ENCODE measurements at regions not wholly inside any gene's neighbourhood (a gene's known extent, or its start where the extent isn't known, plus 50 kb on each side); places are given as distances from the start of the nearest gene placed in this dataset.

GRCh38 chr3:28949580-28949979, 331.3 kb upstream of the RBMS3 start (continued):
- TF ChIP-seq ZBTB11 (CRISPR knock-in tag; IDR thresholded peaks at IDR 0.05) (no peak), SUPT20H (IDR thresholded peaks at IDR 0.05; ENCODE audit: borderline replicate concordance, control insufficient read depth, low read depth, low read length) (no peak), RB1 (IDR thresholded peaks at IDR 0.05; ENCODE audit: borderline replicate concordance) (no peak), ATF7 (IDR thresholded peaks at IDR 0.05; ENCODE audit: low read depth) (no peak), IKZF1 (conservative IDR thresholded peaks at IDR 0.05) (no peak)
- TF ChIP-seq, protein P1, sequence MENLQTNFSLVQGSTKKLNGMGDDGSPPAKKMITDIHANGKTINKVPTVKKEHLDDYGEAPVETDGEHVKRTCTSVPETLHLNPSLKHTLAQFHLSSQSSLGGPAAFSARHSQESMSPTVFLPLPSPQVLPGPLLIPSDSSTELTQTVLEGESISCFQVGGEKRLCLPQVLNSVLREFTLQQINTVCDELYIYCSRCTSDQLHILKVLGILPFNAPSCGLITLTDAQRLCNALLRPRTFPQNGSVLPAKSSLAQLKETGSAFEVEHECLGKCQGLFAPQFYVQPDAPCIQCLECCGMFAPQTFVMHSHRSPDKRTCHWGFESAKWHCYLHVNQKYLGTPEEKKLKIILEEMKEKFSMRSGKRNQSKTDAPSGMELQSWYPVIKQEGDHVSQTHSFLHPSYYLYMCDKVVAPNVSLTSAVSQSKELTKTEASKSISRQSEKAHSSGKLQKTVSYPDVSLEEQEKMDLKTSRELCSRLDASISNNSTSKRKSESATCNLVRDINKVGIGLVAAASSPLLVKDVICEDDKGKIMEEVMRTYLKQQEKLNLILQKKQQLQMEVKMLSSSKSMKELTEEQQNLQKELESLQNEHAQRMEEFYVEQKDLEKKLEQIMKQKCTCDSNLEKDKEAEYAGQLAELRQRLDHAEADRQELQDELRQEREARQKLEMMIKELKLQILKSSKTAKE (IDR thresholded peaks at IDR 0.05; ENCODE audit: low read depth, poor library complexity, severe bottlenecking), result no peak

DNA sequence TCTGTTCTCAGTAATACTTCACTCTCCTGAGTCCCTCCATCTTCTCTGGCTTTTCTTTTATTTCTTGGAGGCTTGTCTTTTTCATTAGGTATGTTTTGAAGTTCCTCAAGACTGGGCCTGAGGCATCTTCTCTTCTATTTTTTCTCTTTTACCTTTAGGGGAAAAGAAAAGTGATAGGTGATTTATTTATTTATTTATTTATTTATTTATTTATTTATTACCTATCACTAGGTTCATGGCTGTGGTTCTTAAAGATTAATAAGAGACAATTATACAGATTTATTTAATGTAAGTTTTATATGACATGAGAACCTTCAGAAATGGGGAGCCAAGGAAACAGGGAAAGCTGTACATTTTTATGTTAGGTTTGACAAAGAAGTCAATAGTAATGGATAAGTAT, 330.3 kb upstream of the RBMS3 start:
- no peaks in the 10 kb centered on the region for H3K36me3 ChIP-seq (ENCODE audit: control insufficient read depth in 2 of 2, insufficient read depth in 2 of 2, low read length in 1 of 2)
- DNase-seq (ENCODE audit: low read depth, low spot score) (no peak), FAIRE-seq (no peak), ATAC-seq (no peak)
- H4K20me1 ChIP-seq (ENCODE audit: control insufficient read depth, insufficient read depth), result no peaks in the 10 kb centered on the region
- TF ChIP-seq ETV6 (conservative IDR thresholded peaks at IDR 0.05 in 1 of 2, IDR thresholded peaks at IDR 0.05 in 1 of 2; ENCODE audit: borderline replicate concordance in 1 of 2, low read depth in 1 of 2) (no peak), POLR2AphosphoS2 (IDR thresholded peaks at IDR 0.05; ENCODE audit: low read depth, low read length) (no peak), CBX3 (IDR thresholded peaks at IDR 0.05; ENCODE audit: borderline replicate concordance, low read depth) (no peak), SRF (IDR thresholded peaks at IDR 0.05; ENCODE audit: low read depth in 2 of 2, low read length in 2 of 2) (no peak), BMI1 (IDR thresholded peaks at IDR 0.05; ENCODE audit: borderline replicate concordance) (no peak), IRF5 (IDR thresholded peaks at IDR 0.05; ENCODE audit: borderline replicate concordance) (no peak), HCFC1 (IDR thresholded peaks at IDR 0.05; ENCODE audit: low read length) (no peak), MTA2 (IDR thresholded peaks at IDR 0.05; ENCODE audit: low read depth) (no peak), YBX1 (IDR thresholded peaks at IDR 0.05) (no peak), NR2F1 (conservative IDR thresholded peaks at IDR 0.05) (no peak), LARP7 (IDR thresholded peaks at IDR 0.05) (no peak)
- H3K9me3 ChIP-seq (replicated peaks; ENCODE audit: control insufficient read depth, insufficient read depth, low read length), result no peaks in the 10 kb centered on the region
- ChIA-PET POLR2A (no interaction called here), RAD21 (ENCODE audit: unreplicated experiment) (no interaction called here), CTCF (no interaction called here), SMC1A (ENCODE audit: uncharacterized antibody, unreplicated experiment) (interaction anchor here (0.6 to 1.5 kb wide), 2 partner anchors 10 to 603 kb away, joined by 3 to 6 read pairs; no protein-coding TSS in a partner anchor)
- H3K4me3 ChIP-seq, result no peak overlapping the region
- no peak overlapping the region for H3K9ac ChIP-seq (ENCODE audit: control insufficient read depth, insufficient read depth, low read length)
- in situ Hi-C loops (cut with MboI) (no loop called here), intact Hi-C loops (cut with micrococcal nuclease; ENCODE audit: unreplicated experiment) (no loop called here)
- no peaks in the 10 kb centered on the region for H3K79me2 ChIP-seq (ENCODE audit: control insufficient read depth, insufficient read depth, low read length)
- no peaks in the 10 kb centered on the region for H3K27me3 ChIP-seq (replicated peaks in 1 of 2; ENCODE audit: control insufficient read depth in 2 of 2, insufficient read depth in 2 of 2, low read length in 1 of 2)
- H2AFZ ChIP-seq (ENCODE audit: control insufficient read depth, low read depth, low read length), result no peak overlapping the region
- H3K4me1 ChIP-seq (ENCODE audit: control insufficient read depth, insufficient read depth, low read length), result no peaks in the 10 kb centered on the region
- BruUV-seq (replicated peaks), result no TSS peak
- H3K4me2 ChIP-seq (ENCODE audit: control insufficient read depth, insufficient read depth), result no peak overlapping the region
- H3K27ac ChIP-seq (ENCODE audit: control insufficient read depth, insufficient read depth), result no peak overlapping the region

All from GM12878 (cell line).